ENCODE measurements at regions not wholly inside any gene's neighbourhood (a gene's known extent, or its start where the extent isn't known, plus 50 kb on each side); places are given as distances from the start of the nearest gene placed in this dataset.

- TF ChIP-seq CTCF (conservative IDR thresholded peaks at IDR 0.05; ENCODE audit: control insufficient read depth, insufficient read depth, low read depth, low read length): no peak
- H3K4me3 ChIP-seq (ENCODE audit: control insufficient read depth, low read depth, low read length): no peak overlapping the region
- peak; percentile 57 for DNase-seq (ENCODE audit: low read depth)
These were observed 95.9 kb downstream of the FBXO4 start for GRCh38 chr5:42020788-42021530.

- no peak for TF ChIP-seq CTCF (conservative IDR thresholded peaks at IDR 0.05; ENCODE audit: control insufficient read depth, insufficient read depth, low read depth, low read length)
- DNase-seq (ENCODE audit: low read depth): peak; percentile 19
- no peak overlapping the region for H3K4me3 ChIP-seq (ENCODE audit: control insufficient read depth, low read depth, low read length)
These were observed 96.8 kb downstream of the FBXO4 start for GRCh38 chr5:42021923-42022322.

- no peak overlapping the region for H3K4me3 ChIP-seq (ENCODE audit: control insufficient read depth, low read depth, low read length)
- DNase-seq (ENCODE audit: low read depth): peak; percentile 26
- TF ChIP-seq CTCF (conservative IDR thresholded peaks at IDR 0.05; ENCODE audit: control insufficient read depth, insufficient read depth, low read depth, low read length): no peak
These were observed 97.4 kb downstream of the FBXO4 start for GRCh38 chr5:42022383-42022972.

GRCh38 chr5:42026446-42026845 lies 101.4 kb downstream of the FBXO4 start:
- no peak overlapping the region for H3K4me3 ChIP-seq (ENCODE audit: control insufficient read depth, low read depth, low read length)
- TF ChIP-seq CTCF (conservative IDR thresholded peaks at IDR 0.05; ENCODE audit: control insufficient read depth, insufficient read depth, low read depth, low read length): no peak
- DNase-seq (ENCODE audit: low read depth): no peak

- no peak for DNase-seq (ENCODE audit: low read depth)
- no peak overlapping the region for H3K4me3 ChIP-seq (ENCODE audit: control insufficient read depth, low read depth, low read length)
- no peak for TF ChIP-seq CTCF (conservative IDR thresholded peaks at IDR 0.05; ENCODE audit: control insufficient read depth, insufficient read depth, low read depth, low read length)
These were observed 107.1 kb downstream of the FBXO4 start for GRCh38 chr5:42032137-42032536.

- no peak for DNase-seq (ENCODE audit: low read depth)
- H3K4me3 ChIP-seq (ENCODE audit: control insufficient read depth, low read depth, low read length): no peak overlapping the region
These were observed 110.4 kb downstream of the FBXO4 start for GRCh38 chr5:42035526-42035925.

More at GRCh38 chr5:42035526-42035925, 110.4 kb downstream of the FBXO4 start:
- TF ChIP-seq CTCF (conservative IDR thresholded peaks at IDR 0.05; ENCODE audit: control insufficient read depth, insufficient read depth, low read depth, low read length): no peak

Measured in fibroblast of mammary gland (primary cell).